GM18507 (cell line): ENCODE measurements at regions not wholly inside any gene's neighbourhood (a gene's known extent, or its start where the extent isn't known, plus 50 kb on each side); places are given as distances from the start of the nearest gene placed in this dataset.

Source experiments
- DNase-seq: peaks from one replicate; pipeline ENCODE4 v3.0.0; 2011; ENCODE audit warnings: low read depth; ENCODE audit not compliant: insufficient read length; ENCODE audit errors: extremely low spot score
- FAIRE-seq: peaks from 2 replicates; lab custom pipeline; 2011; peaks lifted over from hg19 to GRCh38; lab: Jason Lieb, UNC

- DNase-seq = no peak
- no peak for FAIRE-seq
These were observed 56.7 kb upstream of the GUCA2B start for GRCh38 chr1:42096554-42096953.

GRCh38 chr1:42089246-42089645 is 64.0 kb upstream of the GUCA2B start:
- FAIRE-seq = no peak
- no peak for DNase-seq

GRCh38 chr1:42086146-42086545 is 67.1 kb upstream of the GUCA2B start:
- FAIRE-seq = no peak
- no peak for DNase-seq

GRCh38 chr1:42085596-42085995 is 67.6 kb upstream of the GUCA2B start:
- DNase-seq (no peak), FAIRE-seq (no peak)

- no peak for FAIRE-seq
- no peak for DNase-seq
These were observed 71.7 kb upstream of the GUCA2B start for GRCh38 chr1:42081475-42081874.

GRCh38 chr1:42075179-42075578 is 78.0 kb upstream of the GUCA2B start:
- FAIRE-seq (no peak), DNase-seq (no peak)

- FAIRE-seq (no peak), DNase-seq (no peak)
These were observed 82.2 kb upstream of the GUCA2B start for GRCh38 chr1:42070996-42071395.

- FAIRE-seq (no peak), DNase-seq (no peak)
These were observed 95.4 kb upstream of the GUCA2B start for GRCh38 chr1:42057800-42058199.

- DNase-seq (no peak), FAIRE-seq (no peak)
These were observed 96.8 kb upstream of the GUCA2B start for GRCh38 chr1:42056460-42056859.

- FAIRE-seq = no peak
These were observed 98.1 kb upstream of the GUCA2B start for GRCh38 chr1:42055061-42055460.

GRCh38 chr1:42052072-42052699 is 101.0 kb upstream of the GUCA2B start:
- no peak for FAIRE-seq

More at GRCh38 chr1:42055061-42055460, 98.1 kb upstream of the GUCA2B start:
- no peak for DNase-seq

GRCh38 chr1:42047508-42047880 is 105.7 kb upstream of the GUCA2B start:
- DNase-seq (no peak), FAIRE-seq (no peak)

More at GRCh38 chr1:42052072-42052699, 101.0 kb upstream of the GUCA2B start:
- no peak for DNase-seq

- FAIRE-seq (no peak), DNase-seq (no peak)
These were observed 106.3 kb upstream of the GUCA2B start for GRCh38 chr1:42046761-42047507.

GRCh38 chr1:42044346-42044745 is 108.9 kb upstream of the GUCA2B start:
- FAIRE-seq (no peak), DNase-seq (no peak)

- DNase-seq (no peak), FAIRE-seq (no peak)
These were observed 109.4 kb upstream of the GUCA2B start for GRCh38 chr1:42043811-42044210.

GRCh38 chr1:42043182-42043581 is 110.0 kb upstream of the GUCA2B start:
- no peak for DNase-seq
- no peak for FAIRE-seq

GRCh38 chr1:42041031-42041430 is 112.2 kb upstream of the GUCA2B start:
- DNase-seq (no peak), FAIRE-seq (no peak)

- FAIRE-seq (no peak), DNase-seq (no peak)
These were observed 113.1 kb upstream of the GUCA2B start for GRCh38 chr1:42040159-42040558.

GRCh38 chr1:42038261-42038660 is 114.9 kb upstream of the GUCA2B start:
- DNase-seq (no peak), FAIRE-seq (no peak)

GRCh38 chr1:42037586-42037985 is 115.6 kb upstream of the GUCA2B start:
- DNase-seq = no peak
- no peak for FAIRE-seq

GRCh38 chr1:42037161-42037560 is 116.0 kb upstream of the GUCA2B start:
- DNase-seq = no peak
- FAIRE-seq = no peak
